Nephron (organoid): ENCODE measurements at regions not wholly inside any gene's neighbourhood (a gene's known extent, or its start where the extent isn't known, plus 50 kb on each side); places are given as distances from the start of the nearest gene placed in this dataset.
"Not testable (repeated sequence)": the region's sequence is repeated elsewhere in the genome, so short reads cannot be mapped to it uniquely, and the experiment has no call there.

Experiments used
- H3K27ac Mint-ChIP-seq, 3 experiments: 2 replicates each; pipeline ENCODE4 v1.8.0; 2020; ENCODE audit warnings: mixed read lengths in 3 of 3, mild to moderate bottlenecking in 2 of 3, moderate library complexity in 1 of 3
- H3K27me3 Mint-ChIP-seq: 2 replicates; pipeline ENCODE4 v1.8.0; 2021; ENCODE audit warnings: low read depth, mild to moderate bottlenecking, moderate library complexity, mixed read lengths
- H3K36me3 Mint-ChIP-seq: 2 replicates; pipeline ENCODE4 v1.8.0; 2020; ENCODE audit warnings: low read depth, mixed read lengths
- H3K4me1 Mint-ChIP-seq: 2 replicates; pipeline ENCODE4 v1.8.0; 2020; ENCODE audit warnings: mixed read lengths
- H3K4me3 Mint-ChIP-seq, 3 experiments: 2 replicates each; pipeline ENCODE4 v1.8.0; 2020; ENCODE audit warnings: mild to moderate bottlenecking in 3 of 3, mixed read lengths in 3 of 3, moderate library complexity in 2 of 3
- H3K9me3 Mint-ChIP-seq: 2 replicates; pipeline ENCODE4 v1.8.0; 2020; ENCODE audit warnings: mixed read lengths
- CTCF ChIP-seq, 3 experiments: fragments of 200-600 bp; sonication (generic); IDR thresholded peaks; one replicate each; pipeline ENCODE4 v1.5.0; 2021; ENCODE audit warnings: antibody characterized with exemption in 3 of 3; ENCODE audit not compliant: unreplicated experiment in 3 of 3

- H3K4me3 Mint-ChIP-seq: no peak overlapping the region
- H3K9me3 Mint-ChIP-seq: no peaks in the 10 kb centered on the region
- H3K4me1 Mint-ChIP-seq: peaks cover 40% of the 10 kb centered on the region
- no peak for TF ChIP-seq CTCF (IDR thresholded peaks at IDR 0.05; ENCODE audit: unreplicated experiment in 3 of 3)
- no peaks in the 10 kb centered on the region for H3K36me3 Mint-ChIP-seq
- no peaks in the 10 kb centered on the region for H3K27me3 Mint-ChIP-seq
- peak overlapping the region in 2 of 3 experiments; percentile 84 to 88 for H3K27ac Mint-ChIP-seq
Observed at GRCh38 chr2:224217233-224217961, 178.3 kb upstream of the SERPINE2 start.

- H3K27ac Mint-ChIP-seq: peak overlapping the region in 2 of 3 experiments; percentile 50 to 57
- H3K27me3 Mint-ChIP-seq, H3K9me3 Mint-ChIP-seq, H3K4me3 Mint-ChIP-seq, H3K36me3 Mint-ChIP-seq: not testable (repeated sequence)
- peaks cover 33% of the 10 kb centered on the region for H3K4me1 Mint-ChIP-seq
Observed at GRCh38 chr2:224215611-224216010, 176.5 kb upstream of the SERPINE2 start.

GRCh38 chr2:224213396-224213795 is 174.3 kb upstream of the SERPINE2 start:
- peaks cover 29% of the 10 kb centered on the region for H3K4me1 Mint-ChIP-seq
- H3K9me3 Mint-ChIP-seq: no peaks in the 10 kb centered on the region
- H3K36me3 Mint-ChIP-seq: no peaks in the 10 kb centered on the region
- H3K27me3 Mint-ChIP-seq: no peaks in the 10 kb centered on the region
- H3K4me3 Mint-ChIP-seq: no peak overlapping the region
- peak overlapping the region in 2 of 3 experiments; percentile 2 for H3K27ac Mint-ChIP-seq
- TF ChIP-seq CTCF (IDR thresholded peaks at IDR 0.05; ENCODE audit: unreplicated experiment in 3 of 3): no peak

- no peaks in the 10 kb centered on the region for H3K9me3 Mint-ChIP-seq
- no peak overlapping the region for H3K4me3 Mint-ChIP-seq
- no peak for TF ChIP-seq CTCF (IDR thresholded peaks at IDR 0.05; ENCODE audit: unreplicated experiment in 3 of 3)
- peaks cover 16% of the 10 kb centered on the region for H3K4me1 Mint-ChIP-seq
- no peaks in the 10 kb centered on the region for H3K27me3 Mint-ChIP-seq
- no peaks in the 10 kb centered on the region for H3K36me3 Mint-ChIP-seq
- H3K27ac Mint-ChIP-seq: peak overlapping the region; percentile 81 to 89 (median 86)
Observed at GRCh38 chr2:224211791-224212190, 172.7 kb upstream of the SERPINE2 start.

GRCh38 chr2:224211181-224211480 is 172.0 kb upstream of the SERPINE2 start:
- peaks cover 16% of the 10 kb centered on the region for H3K4me1 Mint-ChIP-seq
- no peak for TF ChIP-seq CTCF (IDR thresholded peaks at IDR 0.05; ENCODE audit: unreplicated experiment in 3 of 3)
- no peaks in the 10 kb centered on the region for H3K27me3 Mint-ChIP-seq
- H3K27ac Mint-ChIP-seq: peak overlapping the region; percentile 81 to 89 (median 86)
- no peak overlapping the region for H3K4me3 Mint-ChIP-seq
- no peaks in the 10 kb centered on the region for H3K9me3 Mint-ChIP-seq
- H3K36me3 Mint-ChIP-seq: no peaks in the 10 kb centered on the region

GRCh38 chr2:224210286-224211180 is 171.4 kb upstream of the SERPINE2 start:
- H3K4me1 Mint-ChIP-seq: peaks cover 16% of the 10 kb centered on the region
- H3K9me3 Mint-ChIP-seq: peaks cover 2% of the 10 kb centered on the region
- no peak for TF ChIP-seq CTCF (IDR thresholded peaks at IDR 0.05; ENCODE audit: unreplicated experiment in 3 of 3)
- no peaks in the 10 kb centered on the region for H3K36me3 Mint-ChIP-seq
- no peaks in the 10 kb centered on the region for H3K27me3 Mint-ChIP-seq
- H3K27ac Mint-ChIP-seq: peak overlapping the region; percentile 81 to 89 (median 86)
- no peak overlapping the region for H3K4me3 Mint-ChIP-seq
